Superior temporal gyrus (tissue), 1 donor: ENCODE measurements at regions not wholly inside any gene's neighbourhood (a gene's known extent, or its start where the extent isn't known, plus 50 kb on each side); places are given as distances from the start of the nearest gene placed in this dataset.

ENCODE experiments used
- DNase-seq: peaks from one replicate; pipeline ENCODE4 v3.0.0-alpha.2; 2016; ENCODE audit errors: extremely low spot score

GRCh38 chr20:50392138-50392866 lies 117.9 kb upstream of the PTPN1 start:
- no peak for DNase-seq

- no peak for DNase-seq
These were observed 116.9 kb upstream of the PTPN1 start for GRCh38 chr20:50393242-50393641.

GRCh38 chr20:50393990-50394561 lies 116.1 kb upstream of the PTPN1 start:
- no peak for DNase-seq

GRCh38 chr20:50394569-50394968 lies 115.6 kb upstream of the PTPN1 start:
- DNase-seq, result no peak

- DNase-seq, result no peak
These were observed 114.9 kb upstream of the PTPN1 start for GRCh38 chr20:50395251-50395729.

- DNase-seq, result no peak
These were observed 114.2 kb upstream of the PTPN1 start for GRCh38 chr20:50395914-50396488.

- DNase-seq, result no peak
These were observed 113.6 kb upstream of the PTPN1 start for GRCh38 chr20:50396623-50397022.

- no peak for DNase-seq
These were observed 113.1 kb upstream of the PTPN1 start for GRCh38 chr20:50397058-50397457.

GRCh38 chr20:50398064-50398463 lies 112.1 kb upstream of the PTPN1 start:
- no peak for DNase-seq

GRCh38 chr20:50398471-50398820 lies 111.7 kb upstream of the PTPN1 start:
- DNase-seq, result no peak

GRCh38 chr20:50398821-50399554 lies 111.2 kb upstream of the PTPN1 start:
- DNase-seq, result peak; percentile 67

- no peak for DNase-seq
These were observed 110.6 kb upstream of the PTPN1 start for GRCh38 chr20:50399555-50399916.

- DNase-seq, result no peak
These were observed 110.1 kb upstream of the PTPN1 start for GRCh38 chr20:50399917-50400704.

- DNase-seq, result no peak
These were observed 109.2 kb upstream of the PTPN1 start for GRCh38 chr20:50400705-50401586.

- DNase-seq, result no peak
These were observed 108.4 kb upstream of the PTPN1 start for GRCh38 chr20:50401587-50402418.

GRCh38 chr20:50403565-50404418 lies 106.4 kb upstream of the PTPN1 start:
- DNase-seq, result no peak

GRCh38 chr20:50404419-50405234 lies 105.6 kb upstream of the PTPN1 start:
- no peak for DNase-seq
